ENCODE measurements at regions not wholly inside any gene's neighbourhood (a gene's known extent, or its start where the extent isn't known, plus 50 kb on each side); places are given as distances from the start of the nearest gene placed in this dataset.

DNA sequence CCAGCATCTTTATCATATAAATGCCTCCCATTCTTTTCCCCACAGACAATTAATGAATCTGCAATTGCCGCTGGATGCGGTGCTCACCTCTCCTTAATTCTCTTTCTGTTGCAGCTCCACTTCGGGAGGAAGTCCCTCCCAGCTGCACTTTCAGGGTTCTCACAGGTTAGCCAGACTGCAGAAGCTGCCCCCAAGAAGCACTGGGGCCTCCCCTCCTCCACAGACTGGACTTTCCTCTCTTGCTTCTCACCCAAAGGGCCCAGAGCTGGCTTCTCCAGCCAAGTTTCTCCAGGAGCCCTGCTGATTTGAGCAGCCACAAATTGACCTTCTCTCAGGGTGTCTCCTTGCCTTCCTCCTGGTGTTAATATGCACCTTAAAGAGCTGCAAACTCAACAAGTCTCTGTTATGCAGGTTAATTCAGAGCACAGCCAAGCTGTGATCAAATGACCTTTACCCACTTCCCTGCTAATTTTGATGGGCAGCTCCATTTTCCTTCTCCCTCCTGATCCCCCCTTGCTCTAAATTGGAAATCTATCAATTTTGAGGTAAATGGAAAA lies 298.9 kb downstream of the BUD13 start:
- Histone ChIP-seq H3K36me3 (no peaks in the 10 kb centered on the region), H3K4me3 (no peak overlapping the region), H3K4me1 (peaks cover 8% of the 10 kb centered on the region), H3K9me3 (no peaks in the 10 kb centered on the region), H3K27ac (no peak overlapping the region), H3K27me3 (no peaks in the 10 kb centered on the region)
- TF ChIP-seq POLR2AphosphoS5 (IDR thresholded peaks at IDR 0.05; ENCODE audit: insufficient read depth in 1 of 2, low read depth in 1 of 2) (no peak), POLR2A (IDR thresholded peaks at IDR 0.05) (no peak)
- TF ChIP-seq, protein P1, sequence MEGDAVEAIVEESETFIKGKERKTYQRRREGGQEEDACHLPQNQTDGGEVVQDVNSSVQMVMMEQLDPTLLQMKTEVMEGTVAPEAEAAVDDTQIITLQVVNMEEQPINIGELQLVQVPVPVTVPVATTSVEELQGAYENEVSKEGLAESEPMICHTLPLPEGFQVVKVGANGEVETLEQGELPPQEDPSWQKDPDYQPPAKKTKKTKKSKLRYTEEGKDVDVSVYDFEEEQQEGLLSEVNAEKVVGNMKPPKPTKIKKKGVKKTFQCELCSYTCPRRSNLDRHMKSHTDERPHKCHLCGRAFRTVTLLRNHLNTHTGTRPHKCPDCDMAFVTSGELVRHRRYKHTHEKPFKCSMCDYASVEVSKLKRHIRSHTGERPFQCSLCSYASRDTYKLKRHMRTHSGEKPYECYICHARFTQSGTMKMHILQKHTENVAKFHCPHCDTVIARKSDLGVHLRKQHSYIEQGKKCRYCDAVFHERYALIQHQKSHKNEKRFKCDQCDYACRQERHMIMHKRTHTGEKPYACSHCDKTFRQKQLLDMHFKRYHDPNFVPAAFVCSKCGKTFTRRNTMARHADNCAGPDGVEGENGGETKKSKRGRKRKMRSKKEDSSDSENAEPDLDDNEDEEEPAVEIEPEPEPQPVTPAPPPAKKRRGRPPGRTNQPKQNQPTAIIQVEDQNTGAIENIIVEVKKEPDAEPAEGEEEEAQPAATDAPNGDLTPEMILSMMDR (IDR thresholded peaks at IDR 0.05), result no peak
- DNase-seq (ENCODE audit: extremely low spot score in 2 of 2), result no peak
- intact Hi-C loops (cut with DNase I), result no loop called here

DNA sequence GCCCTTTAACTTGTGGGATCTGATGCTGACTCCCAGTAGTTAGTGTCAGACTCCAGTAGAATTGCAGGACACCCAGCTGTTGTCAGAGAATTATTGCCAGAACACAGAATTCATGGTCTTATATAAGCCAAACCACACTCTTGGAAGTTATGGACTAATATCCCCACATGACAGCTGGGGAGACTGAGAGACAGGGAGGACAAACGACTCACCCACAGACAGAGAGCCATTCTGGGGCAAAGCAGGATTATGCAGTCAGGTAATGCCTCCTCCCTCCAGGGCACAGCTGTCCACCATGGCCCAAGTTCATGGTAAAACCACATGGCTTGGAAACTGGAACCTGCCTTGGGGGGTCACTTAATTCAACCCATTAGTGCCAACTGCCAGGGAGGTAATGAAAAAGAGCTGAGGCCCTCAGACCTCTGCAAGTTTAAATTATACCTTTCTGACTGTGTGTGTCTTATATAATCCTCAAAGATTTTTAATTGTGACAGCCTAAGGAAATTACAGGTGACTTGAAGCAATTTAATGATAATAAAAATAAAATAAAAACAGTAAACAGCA lies 299.5 kb downstream of the BUD13 start:
- intact Hi-C loops (cut with DNase I), result no loop called here
- no peaks in the 10 kb centered on the region for H3K36me3 ChIP-seq
- H3K4me1 ChIP-seq, result peaks cover 8% of the 10 kb centered on the region
- no peak for DNase-seq (ENCODE audit: extremely low spot score in 2 of 2)
- H3K9me3 ChIP-seq, result no peaks in the 10 kb centered on the region
- H3K4me3 ChIP-seq, result no peak overlapping the region
- no peaks in the 10 kb centered on the region for H3K27me3 ChIP-seq
- TF ChIP-seq POLR2AphosphoS5 (IDR thresholded peaks at IDR 0.05; ENCODE audit: insufficient read depth in 1 of 2, low read depth in 1 of 2) (no peak), POLR2A (IDR thresholded peaks at IDR 0.05) (no peak)
- TF ChIP-seq, protein P1 (IDR thresholded peaks at IDR 0.05), result no peak
- H3K27ac ChIP-seq, result peak overlapping the region; percentile 14

- Histone ChIP-seq H3K4me3 (no peak overlapping the region), H3K36me3 (no peaks in the 10 kb centered on the region), H3K27me3 (no peaks in the 10 kb centered on the region), H3K9me3 (no peaks in the 10 kb centered on the region), H3K27ac (peak overlapping the region; percentile 14), H3K4me1 (peaks cover 8% of the 10 kb centered on the region)
- intact Hi-C loops (cut with DNase I), result no loop called here
- DNase-seq (ENCODE audit: extremely low spot score in 2 of 2), result no peak
- TF ChIP-seq, protein P1 (IDR thresholded peaks at IDR 0.05), result no peak
- peak in 1 of 2 donors; percentile 35 for TF ChIP-seq POLR2AphosphoS5 (IDR thresholded peaks at IDR 0.05; ENCODE audit: insufficient read depth in 1 of 2, low read depth in 1 of 2)
- TF ChIP-seq POLR2A (IDR thresholded peaks at IDR 0.05), result no peak
These were observed 300.1 kb downstream of the BUD13 start for GRCh38 chr11:116472651-116473050.

DNA sequence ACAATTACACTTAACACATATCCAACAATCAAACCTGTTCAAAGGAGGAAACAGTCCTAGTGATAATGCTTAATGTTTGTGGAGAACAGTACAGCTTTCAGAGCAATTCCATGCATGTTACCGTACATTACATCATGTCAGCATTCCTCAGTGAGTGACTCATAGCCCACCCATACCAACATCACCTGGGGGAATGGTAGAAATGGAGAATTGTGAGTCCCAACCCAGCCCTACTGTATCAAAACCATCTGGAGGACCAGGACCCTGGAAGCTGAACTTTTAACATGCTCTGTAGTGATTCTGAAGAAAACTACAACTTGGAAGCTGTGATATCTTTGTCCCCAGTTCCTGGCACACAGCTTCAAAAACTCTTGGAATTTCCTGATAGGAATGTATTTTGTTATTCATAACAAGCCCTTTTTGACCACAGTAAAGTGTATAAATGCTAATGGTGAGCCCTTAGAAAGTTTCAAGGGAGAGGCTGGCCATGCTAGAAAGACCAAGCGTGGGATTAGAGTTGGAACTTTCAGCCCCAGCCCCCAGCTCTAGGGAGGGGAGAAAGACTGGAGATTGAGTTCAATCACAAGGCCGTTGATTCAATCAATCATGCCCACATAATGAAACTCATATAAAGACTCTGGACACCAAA lies 301.1 kb downstream of the BUD13 start:
- DNase-seq (ENCODE audit: extremely low spot score in 2 of 2), result no peak
- intact Hi-C loops (cut with DNase I), result no loop called here
- H3K9me3 ChIP-seq, result no peaks in the 10 kb centered on the region
- no peak overlapping the region for H3K27ac ChIP-seq
- no peaks in the 10 kb centered on the region for H3K36me3 ChIP-seq
- no peak overlapping the region for H3K4me3 ChIP-seq
- H3K4me1 ChIP-seq, result peaks cover 8% of the 10 kb centered on the region
- no peak for TF ChIP-seq POLR2AphosphoS5 (IDR thresholded peaks at IDR 0.05; ENCODE audit: insufficient read depth in 1 of 2, low read depth in 1 of 2)
- TF ChIP-seq POLR2A (IDR thresholded peaks at IDR 0.05), result no peak
- TF ChIP-seq, protein P1 (IDR thresholded peaks at IDR 0.05), result no peak
- H3K27me3 ChIP-seq, result no peaks in the 10 kb centered on the region

DNA sequence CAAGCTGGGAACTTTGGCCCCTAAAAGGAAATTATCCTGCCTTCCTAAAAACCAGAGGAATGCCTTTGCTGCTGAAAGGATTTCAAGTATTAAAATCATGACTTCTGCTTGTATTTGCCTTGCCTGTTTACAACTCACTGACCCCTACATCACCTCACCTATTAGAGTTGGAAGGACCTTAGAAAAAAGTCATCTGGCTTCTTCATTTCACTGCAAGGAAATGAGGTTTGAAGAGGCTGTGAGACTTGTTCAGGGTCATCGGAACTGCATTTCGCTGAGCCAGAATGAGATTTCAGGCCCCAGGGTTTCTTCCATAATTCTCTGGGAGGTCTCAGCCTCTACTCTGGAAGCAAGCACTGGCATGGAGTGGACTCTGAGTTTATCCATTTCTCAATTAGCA lies 304.1 kb downstream of the BUD13 start:
- H3K27me3 ChIP-seq, result no peaks in the 10 kb centered on the region
- intact Hi-C loops (cut with DNase I), result no loop called here
- DNase-seq (ENCODE audit: extremely low spot score in 2 of 2), result no peak
- H3K36me3 ChIP-seq, result no peaks in the 10 kb centered on the region
- peaks cover 8% of the 10 kb centered on the region for H3K4me1 ChIP-seq
- H3K4me3 ChIP-seq, result no peak overlapping the region
- no peaks in the 10 kb centered on the region for H3K9me3 ChIP-seq
- no peak for TF ChIP-seq POLR2AphosphoS5 (IDR thresholded peaks at IDR 0.05; ENCODE audit: insufficient read depth in 1 of 2, low read depth in 1 of 2)
- TF ChIP-seq, protein P1 (IDR thresholded peaks at IDR 0.05), result no peak
- H3K27ac ChIP-seq, result no peak overlapping the region
